Fibroblast of the aortic adventitia (primary cell): ENCODE measurements at regions not wholly inside any gene's neighbourhood (a gene's known extent, or its start where the extent isn't known, plus 50 kb on each side); places are given as distances from the start of the nearest gene placed in this dataset. TPM values are rescaled to one million over a fixed set of nuclear protein-coding genes. Genes with fewer than 3 reads are reported as not detected.

Experiments
- DNase-seq: peaks from one replicate; pipeline ENCODE4 v3.0.0-alpha.2; 2010; ENCODE audit warnings: low read depth
- H3K4me3 ChIP-seq: 2 replicates; pipeline ENCODE4 v1.5.1; 2011; ENCODE audit warnings: low read depth, mild to moderate bottlenecking, control low read depth, low read length, moderate library complexity
- CTCF ChIP-seq: IDR thresholded peaks from 2 replicates; pipeline ENCODE4 v1.5.1; 2011; ENCODE audit warnings: mild to moderate bottlenecking, low read length, control low read depth, inconsistent platforms; ENCODE audit not compliant: insufficient read depth
- small RNA-seq: library from RNA; depleted of rRNA; stranded (forward); fragments of <200 nt; gene quantifications from one replicate; pipeline ENCODE3, GENCODE V24; 2012

GRCh38 chr12:96143392-96143791 lies 50.8 kb upstream of the ELK3 start:
- no peak for TF ChIP-seq CTCF
- no peak for DNase-seq
- H3K4me3 ChIP-seq = no peak overlapping the region

GRCh38 chr12:96143827-96144565 lies 50.2 kb upstream of the ELK3 start:
- DNase-seq = no peak
- H3K4me3 ChIP-seq = no peak overlapping the region
- no peak for TF ChIP-seq CTCF

Small RNAs in the stretch of these regions (small RNA-seq; reads per million reads assigned to genes)
- gene RN7SL88P = not detected
